HL-60/S4 treated with retinoic acid at 250 ng/mL for 4 days and 3 days (cell line): ENCODE measurements at regions not wholly inside any gene's neighbourhood (a gene's known extent, or its start where the extent isn't known, plus 50 kb on each side); places are given as distances from the start of the nearest gene placed in this dataset.

ENCODE experiments used
- in situ Hi-C: fragments of 300-500 bp; cut with MboI; formaldehyde crosslinking; loops from 2 replicates; pipeline ENCODE4 v1.7.0; 2022; ENCODE audit warnings: low sequenced_read_pairs

DNA sequence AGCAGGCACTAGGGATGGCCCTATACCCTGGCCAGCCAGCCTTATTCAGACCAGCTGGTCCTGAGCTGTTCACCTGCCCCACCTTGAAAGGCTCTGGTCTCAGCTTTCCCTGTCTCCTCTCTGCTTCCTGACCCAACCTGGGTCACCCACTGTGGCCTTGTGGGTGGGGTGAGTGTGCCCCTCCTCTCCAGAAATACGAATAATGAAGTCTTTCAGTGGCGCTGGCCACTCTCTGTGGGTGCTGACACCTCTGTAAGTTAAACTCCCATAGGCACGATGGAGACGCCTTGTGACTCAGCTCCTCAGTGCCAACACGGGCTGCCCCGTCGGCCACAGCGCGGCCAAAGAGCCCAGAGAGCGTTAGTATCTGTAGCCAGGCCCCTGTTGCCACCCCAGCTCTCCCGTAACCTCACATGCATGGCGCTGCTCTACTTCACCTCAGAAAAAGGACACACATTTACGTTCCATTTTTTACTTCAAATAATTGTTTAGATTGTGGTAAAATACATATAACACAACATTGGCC is 74.6 kb upstream of the SEPTIN5 start:
- in situ Hi-C loops = loop anchor here (25.0 kb wide), 1 partner anchor 652 kb away; no protein-coding TSS in a partner anchor

DNA sequence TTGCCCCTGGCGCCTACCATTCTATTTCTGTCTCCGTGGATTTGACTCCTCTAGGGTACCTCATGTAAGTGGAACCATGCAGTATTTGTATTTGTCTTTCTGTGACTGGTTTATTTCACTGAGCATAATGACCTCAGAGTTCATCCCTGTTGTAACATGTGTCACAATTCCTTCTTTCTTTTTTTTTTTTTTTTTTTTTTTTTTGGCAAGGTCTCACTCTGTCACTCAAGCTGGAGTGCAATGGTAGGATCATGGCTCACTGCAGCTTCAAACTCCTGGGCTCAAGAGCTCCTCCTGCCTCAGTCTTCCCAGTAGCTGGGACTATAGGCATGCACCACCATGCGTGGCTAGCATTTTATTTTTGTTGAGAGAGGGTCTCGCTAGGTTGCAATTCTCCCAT is 74.0 kb upstream of the SEPTIN5 start:
- in situ Hi-C loops = loop anchor here (25.0 kb wide), 1 partner anchor 653 kb away; no protein-coding TSS in a partner anchor

DNA sequence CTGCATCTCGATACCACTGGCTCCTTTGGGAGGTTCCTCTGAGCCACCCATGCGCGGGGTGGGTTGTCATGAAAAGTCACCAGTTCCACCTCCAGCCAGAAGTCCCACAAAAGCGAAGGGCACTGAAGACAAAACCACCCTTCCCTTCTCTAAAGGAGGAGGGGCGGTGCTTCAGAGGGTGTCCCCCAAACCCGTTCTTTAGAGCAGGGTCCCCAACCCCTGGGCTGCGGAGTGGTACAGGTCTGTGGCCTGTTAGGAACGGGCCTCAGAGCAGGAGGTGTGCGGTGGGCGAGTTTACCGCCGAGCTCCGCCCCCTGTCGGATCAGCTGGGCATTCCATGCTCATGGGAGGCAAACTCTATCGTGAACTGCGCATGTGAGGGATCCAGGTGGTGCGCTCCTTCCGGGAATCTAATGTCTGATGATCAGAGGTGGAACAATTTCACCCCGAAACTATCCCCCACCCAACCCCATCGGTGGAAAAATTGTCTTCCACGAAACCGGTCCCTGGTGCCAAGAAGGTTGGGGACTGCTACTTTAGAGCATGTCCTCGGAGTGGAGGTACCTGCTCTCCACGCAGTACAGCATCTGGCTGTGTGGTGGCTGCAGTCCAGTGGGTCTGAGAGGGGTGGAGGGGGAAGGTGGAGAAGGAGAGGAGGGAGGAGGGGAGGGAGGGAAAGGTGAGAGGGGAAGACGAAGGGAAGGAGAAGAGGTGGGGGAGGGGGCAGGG is 72.9 kb upstream of the SEPTIN5 start:
- in situ Hi-C loops = loop anchor here (25.0 kb wide), 1 partner anchor 654 kb away; no protein-coding TSS in a partner anchor

DNA sequence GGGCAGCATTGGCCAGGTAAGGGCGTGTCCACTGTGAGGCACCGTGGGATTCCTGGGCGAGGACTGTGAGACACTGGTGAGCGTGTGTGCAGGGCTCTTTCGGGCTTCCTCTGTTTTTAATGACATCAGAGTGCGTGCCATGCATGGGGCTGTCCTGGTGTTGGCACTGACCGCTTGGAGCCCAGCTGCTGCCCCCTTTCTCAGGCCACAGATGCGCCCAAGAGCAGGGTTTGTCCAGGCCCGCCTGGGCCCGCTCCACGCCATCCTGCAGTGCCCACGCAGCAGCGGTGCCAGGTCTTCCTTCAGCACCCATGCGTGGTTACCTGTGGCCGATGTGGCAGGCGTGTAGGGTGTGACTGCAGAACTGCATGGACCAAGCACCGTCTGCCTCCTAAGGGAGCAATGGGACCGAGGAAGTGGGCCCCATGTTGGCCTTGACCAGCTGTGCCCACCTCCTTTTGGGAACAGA is 72.3 kb upstream of the SEPTIN5 start:
- in situ Hi-C loops = loop anchor here (25.0 kb wide), 1 partner anchor 655 kb away; no protein-coding TSS in a partner anchor

DNA sequence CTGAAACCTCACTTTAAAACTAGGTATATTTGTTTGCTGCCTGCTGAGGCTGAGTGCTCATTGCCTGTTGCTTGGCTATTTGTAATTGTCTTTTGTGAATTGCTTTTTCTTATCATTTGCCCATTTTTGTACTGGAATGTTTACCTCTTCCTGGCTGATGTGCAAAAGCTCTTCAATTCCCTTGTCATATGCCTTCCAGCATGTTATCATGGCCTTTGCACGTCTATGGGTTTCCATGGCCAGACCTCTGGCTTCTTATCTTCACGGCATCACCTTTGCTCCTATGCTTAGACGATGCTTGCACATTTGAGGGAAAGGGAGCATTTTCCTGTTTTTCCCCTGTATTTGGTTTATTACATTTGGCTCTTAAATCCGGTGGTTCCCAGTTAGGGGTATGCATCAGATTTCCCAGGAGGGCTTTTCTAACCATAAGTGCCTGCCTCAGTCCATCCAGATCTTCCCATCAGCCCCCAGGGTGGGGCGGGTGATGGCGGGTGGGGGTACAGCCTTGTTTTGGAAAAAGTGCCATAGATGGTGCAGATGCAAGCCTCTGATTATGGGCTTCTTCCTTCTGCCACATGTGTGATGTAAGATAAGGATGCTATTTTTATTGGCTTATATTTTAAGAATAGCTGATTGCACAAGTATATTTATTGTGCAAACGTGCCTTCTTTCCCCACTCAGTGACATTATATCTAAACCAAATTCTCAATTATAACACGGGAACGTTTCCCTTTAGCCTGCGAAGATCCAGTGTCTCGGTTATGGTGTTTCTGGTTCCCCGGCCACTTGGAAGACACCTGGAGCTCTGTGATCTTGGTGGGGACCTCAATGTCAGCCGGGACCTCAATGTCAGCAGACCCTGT is 70.6 kb upstream of the SEPTIN5 start:
- in situ Hi-C loops = loop anchor here (25.0 kb wide), 1 partner anchor 656 kb away; no protein-coding TSS in a partner anchor

DNA sequence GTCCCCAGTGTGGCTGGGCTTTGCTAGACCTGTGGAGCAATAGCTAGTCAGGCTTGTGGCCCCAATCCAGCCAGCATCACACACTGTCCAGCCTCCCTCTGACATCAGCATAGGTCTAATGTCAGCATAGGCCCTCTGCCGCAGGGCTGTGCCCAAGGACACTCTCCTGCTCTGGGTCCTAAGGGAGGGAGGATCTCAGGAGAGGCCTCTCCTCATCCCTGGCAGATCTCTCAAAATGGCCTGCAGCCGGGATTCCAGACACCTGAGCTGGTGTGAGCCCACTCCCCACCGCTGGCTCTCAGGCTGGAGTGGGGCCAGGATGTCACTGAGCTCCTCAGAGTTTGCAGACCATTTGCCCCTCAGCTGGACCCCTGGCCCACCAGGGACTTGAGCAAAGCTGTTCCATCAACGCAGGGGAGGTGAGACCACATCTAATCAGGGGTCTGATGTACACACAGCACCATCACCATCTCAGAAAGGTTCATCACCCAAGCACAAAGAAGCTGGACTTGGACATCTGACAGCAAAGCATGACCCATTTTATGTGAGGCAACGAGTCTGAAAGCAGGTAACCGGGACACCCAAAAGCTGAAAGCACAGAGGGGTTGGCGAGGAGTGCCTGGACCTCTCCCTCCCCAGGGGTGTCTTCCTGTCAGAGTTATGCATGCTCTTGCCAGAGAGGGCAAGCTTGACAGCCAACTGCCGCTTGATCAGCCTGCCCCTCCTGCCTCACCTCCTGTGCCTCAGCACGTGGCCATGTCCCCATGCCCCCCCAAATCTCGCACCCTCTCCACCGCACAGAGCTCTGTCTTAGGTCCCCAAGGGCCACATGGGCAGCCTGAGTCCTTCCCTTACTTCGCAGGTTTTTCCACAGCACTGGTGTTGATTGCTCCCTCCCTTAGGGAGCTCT is 69.7 kb upstream of the SEPTIN5 start:
- in situ Hi-C loops = loop anchor here (25.0 kb wide), 1 partner anchor 657 kb away; no protein-coding TSS in a partner anchor

DNA sequence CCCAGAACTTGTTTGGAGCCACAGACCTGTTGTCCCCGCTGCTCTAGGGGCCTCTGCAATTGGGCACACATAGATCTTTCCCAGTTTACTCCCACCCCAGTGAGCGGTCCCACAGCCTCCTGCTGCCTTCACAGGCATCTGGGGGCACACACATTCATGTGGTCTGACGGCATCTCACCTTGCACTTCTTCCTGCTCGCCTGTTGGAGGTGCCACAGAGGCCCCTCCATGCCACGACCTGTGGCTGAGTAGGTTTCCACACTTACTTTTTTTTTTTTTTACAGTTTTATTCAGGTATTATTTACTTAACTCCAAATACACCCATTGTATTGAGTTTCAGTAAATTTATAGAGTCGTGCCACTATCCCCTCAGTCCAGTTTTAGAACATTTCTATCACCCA is 68.9 kb upstream of the SEPTIN5 start:
- in situ Hi-C loops = loop anchor here (25.0 kb wide), 1 partner anchor 658 kb away; no protein-coding TSS in a partner anchor

DNA sequence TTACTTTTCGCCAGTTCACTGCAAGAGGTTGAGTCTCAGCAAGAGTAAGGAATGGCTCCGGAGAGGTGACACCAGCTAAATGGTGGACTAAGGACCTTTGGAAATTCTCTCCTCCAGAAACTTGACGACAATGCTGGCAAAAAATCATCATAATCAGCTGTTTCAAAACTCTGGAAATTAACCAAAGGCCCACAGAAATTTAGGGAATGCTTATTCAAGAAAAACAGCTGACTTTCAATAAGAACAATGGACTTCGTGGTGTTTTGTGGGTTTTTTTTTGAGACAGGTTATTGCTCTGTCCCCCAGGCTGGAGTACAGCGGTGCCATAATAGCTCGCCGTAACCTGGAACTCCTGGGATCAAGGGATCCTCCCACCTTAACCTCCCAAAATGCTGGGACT is 68.4 kb upstream of the SEPTIN5 start:
- in situ Hi-C loops = loop anchor here (25.0 kb wide), 1 partner anchor 659 kb away; no protein-coding TSS in a partner anchor

DNA sequence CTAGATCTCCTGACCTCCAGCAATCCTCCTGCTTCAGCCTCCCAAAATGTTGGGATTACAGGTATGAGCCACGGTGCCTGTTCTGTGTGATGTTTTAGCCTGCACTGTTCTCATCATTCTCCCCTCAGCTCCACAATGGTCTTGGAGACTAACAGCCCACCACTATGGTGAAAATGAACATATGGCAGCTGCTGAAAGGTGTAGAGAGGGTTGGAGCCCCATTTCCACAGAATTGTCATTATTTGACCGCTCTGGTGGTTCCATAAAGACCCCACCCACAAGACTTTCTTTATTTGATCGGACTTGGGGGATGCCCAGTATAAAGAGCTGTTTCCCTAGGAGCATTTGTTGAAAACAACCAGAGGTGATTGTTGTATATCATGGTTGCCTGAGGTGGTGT is 67.9 kb upstream of the SEPTIN5 start:
- in situ Hi-C loops = loop anchor here (25.0 kb wide), 1 partner anchor 659 kb away; no protein-coding TSS in a partner anchor

DNA sequence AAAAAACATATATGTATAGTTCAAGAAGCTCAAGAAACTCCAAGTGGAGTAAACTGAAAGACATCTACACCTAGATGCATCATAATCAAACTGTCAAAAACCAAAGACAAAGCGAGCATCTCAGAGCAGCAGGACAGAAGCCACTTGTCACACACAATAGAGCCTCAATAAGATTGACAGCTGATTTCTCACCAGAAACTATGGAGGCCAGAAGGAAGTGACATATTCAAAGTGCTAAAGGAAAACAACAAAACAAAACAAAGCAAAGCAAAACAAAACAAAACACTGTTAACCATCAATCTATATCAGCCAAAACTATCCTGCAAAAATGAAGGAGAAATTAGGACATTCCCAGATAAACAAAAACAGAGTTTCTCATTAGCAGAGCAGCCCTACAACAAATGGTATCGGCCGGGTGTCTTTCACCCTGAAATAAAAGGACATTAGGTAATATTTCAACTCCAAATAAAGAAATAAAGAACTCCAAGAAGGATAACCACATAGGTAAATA is 65.8 kb upstream of the SEPTIN5 start:
- in situ Hi-C loops = loop anchor here (25.0 kb wide), 1 partner anchor 661 kb away; no protein-coding TSS in a partner anchor

DNA sequence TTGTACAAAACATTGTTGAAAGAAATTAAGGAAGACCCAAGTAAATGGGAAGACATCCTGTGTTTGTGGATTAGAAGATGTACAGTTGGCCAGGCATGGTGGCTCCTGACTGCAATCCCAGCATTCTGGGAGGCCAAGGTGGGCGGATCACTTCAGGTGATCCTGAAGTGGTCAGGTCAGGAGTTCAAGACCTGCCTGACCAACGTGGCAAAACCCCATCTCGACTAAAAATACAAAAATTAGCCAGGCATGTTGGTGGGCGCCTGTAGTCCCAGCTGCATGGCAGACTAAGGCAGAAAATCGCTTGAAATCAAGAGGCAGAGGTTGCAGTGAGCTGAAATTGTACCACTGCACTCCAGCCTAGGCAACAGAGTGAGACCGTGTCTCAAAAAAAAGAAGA is 62.0 kb upstream of the SEPTIN5 start:
- in situ Hi-C loops = loop anchor here (10.0 kb wide), 1 partner anchor 62 kb away; the partner anchor contains the start of gene SEPTIN5

DNA sequence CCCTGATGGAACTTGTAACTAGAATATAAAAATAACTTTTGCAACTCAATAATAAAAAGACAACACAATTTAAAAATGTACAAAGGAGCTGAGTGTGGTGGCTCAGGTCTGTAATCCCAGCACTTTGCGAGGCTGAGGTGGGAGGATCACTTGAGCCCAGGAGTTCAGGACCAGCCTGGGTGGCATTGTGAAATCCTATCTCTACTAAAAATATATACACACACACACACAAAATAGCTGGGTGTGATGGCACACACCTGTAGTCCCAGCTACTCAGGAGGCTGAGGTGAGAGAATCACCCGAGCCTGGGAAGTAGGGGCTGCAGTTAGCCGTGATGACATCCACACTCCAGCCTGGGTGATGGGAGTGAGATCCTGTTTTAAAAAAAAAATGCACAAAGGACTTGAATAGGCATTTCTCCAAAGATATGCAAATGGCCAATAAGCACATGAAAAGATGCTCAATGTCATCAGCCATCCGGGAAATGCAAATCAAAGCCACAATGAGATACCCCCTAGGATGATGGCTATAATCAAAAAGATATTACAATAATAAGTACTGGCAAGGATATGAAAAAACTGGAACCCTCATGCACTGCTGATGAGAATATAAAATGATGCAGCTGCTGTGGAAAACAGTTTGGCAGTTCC is 59.8 kb upstream of the SEPTIN5 start:
- in situ Hi-C loops = loop anchor here (10.0 kb wide), 1 partner anchor 60 kb away; the partner anchor contains the start of gene SEPTIN5

DNA sequence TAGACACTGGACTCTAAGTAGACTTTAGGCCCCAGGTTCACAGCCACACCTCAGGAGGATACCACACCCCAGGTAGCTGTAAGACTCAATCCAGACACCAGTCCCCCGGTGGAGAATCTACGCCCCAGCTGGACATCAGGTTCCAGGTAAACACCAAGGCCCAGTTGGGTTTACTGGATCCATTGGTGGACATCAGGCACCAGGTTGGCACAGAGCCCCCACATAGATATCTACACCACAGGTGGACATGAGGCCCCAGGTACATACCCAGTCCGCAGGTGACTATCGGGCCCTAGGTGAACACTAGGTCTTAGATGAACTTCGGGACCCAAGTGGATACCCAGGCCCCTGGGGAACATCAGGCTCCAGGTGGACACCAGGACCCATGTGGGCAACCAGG is 58.9 kb upstream of the SEPTIN5 start:
- in situ Hi-C loops = loop anchor here (10.0 kb wide), 1 partner anchor 59 kb away; the partner anchor contains the start of gene SEPTIN5

DNA sequence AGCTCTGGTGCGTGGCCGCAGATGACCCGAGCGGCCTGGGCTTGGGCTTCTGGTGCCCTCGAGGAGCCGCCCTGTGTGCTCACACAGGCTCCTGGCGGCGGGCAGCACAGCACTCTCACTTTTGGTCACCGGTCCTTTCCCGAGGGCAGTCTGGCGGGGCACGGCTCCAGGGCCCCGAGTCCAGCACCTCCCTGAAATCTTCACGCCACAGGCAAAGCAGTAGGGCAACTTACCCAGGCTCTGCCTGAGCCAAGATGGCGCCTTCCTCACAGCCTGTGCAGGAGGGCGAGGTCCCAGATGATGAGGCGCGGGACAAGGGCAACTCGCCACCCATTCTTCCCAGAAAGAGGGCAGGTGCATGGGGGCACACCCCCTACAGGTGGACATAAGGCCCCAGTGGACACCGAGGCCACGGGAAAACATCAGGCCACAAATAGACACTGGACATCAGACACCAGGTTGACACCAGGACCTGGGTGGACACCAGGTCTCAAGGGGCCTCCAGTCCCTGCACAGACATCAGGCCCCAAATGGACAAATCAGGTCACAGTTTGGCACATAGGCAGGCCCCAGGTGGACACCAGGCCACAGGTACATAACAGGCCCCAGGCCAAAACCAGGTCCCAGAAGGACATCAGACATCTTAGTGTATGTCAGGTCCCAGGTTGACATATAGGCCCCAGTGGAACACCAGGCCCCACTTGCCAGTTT is 57.6 kb upstream of the SEPTIN5 start:
- in situ Hi-C loops = loop anchor here (10.0 kb wide), 1 partner anchor 58 kb away; the partner anchor contains the start of gene SEPTIN5

DNA sequence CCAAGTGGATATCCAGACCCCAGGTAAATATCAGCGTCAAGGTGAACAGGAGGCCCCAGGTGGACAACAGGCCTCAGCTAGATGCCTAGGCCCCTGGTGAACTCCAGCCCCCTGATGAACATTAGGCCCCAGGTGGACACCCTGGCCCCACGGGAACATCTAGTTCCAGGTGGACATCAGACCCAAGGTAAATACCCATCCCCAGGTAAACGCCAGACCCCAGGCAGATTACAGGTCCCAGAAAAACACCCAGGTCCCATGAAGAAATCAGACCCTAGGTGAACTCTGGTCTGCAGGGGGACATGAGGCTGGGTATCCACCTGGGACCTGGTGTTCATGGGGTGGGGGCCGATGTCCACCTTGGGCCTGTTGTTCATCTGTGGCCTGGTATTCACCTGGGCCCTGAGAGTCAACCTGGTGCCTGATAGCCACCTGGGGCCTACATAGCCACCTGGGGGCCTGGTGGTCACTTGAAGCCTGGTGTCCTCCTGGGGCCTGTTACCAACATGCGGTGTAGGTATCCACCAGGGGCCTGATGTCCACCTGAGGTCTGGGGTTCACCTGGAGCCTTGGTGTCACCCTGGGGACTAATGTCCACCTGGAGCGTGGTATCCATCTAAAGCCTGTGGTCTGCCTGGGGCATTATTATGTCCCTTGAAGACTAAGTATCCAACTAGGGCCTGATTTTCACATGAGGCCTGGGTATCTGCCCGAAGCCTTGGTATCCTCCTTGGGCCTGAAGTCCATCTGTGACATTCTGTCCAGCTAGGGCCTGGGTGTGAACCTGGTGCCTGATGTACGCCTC is 56.8 kb upstream of the SEPTIN5 start:
- in situ Hi-C loops = loop anchor here (10.0 kb wide), 1 partner anchor 57 kb away; the partner anchor contains the start of gene SEPTIN5

DNA sequence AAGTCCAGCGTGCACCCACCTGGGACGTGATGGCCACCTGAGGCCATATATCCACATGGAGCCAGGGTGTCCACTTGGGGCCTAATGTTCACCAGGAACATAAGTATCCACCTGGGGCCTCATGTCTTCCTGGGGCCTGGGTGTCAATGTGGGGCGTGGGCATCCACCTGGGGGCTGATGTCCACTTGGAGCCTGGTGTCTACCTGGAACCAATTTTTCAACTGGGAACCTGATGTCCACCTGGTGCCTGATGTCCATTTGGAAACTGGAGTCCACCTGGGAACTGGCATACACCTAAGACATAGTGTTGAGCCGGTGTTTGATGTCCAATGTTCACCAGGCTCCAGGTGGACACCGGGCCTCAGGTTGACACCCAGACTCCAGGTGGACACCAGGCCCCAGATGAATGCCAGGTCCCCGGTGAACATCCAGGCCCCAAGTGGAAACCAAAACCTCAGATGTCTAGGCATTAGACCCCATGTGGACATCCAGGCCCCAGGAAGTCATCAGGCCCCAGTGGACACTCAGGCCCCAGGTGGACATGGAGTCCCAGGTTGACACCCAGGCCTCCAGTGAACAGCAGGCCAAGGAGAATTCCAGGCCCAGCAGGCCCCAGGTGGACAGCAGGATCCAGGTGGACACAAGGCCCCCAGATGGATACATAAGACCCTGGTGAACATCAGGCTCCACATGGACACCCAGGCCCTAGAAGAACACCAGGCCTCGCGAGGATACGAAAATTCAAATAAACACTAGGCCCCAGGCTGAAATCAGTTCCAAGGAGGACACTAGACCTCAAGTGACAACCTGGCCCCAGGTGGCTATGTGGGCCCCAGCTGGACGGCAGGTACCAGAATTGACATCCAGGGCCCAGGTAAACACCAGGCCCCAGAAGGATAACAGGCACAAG is 56.0 kb upstream of the SEPTIN5 start:
- in situ Hi-C loops = loop anchor here (10.0 kb wide), 1 partner anchor 56 kb away; the partner anchor contains the start of gene SEPTIN5
